ENCODE measurements at regions not wholly inside any gene's neighbourhood (a gene's known extent, or its start where the extent isn't known, plus 50 kb on each side); places are given as distances from the start of the nearest gene placed in this dataset.

- DNase-seq, result no peak
- H3K36me3 ChIP-seq, result no peaks in the 10 kb centered on the region
- TF ChIP-seq POLR2A (IDR thresholded peaks at IDR 0.05) (no peak), CTCF (IDR thresholded peaks at IDR 0.05 in 4 of 5, conservative IDR thresholded peaks at IDR 0.05 in 1 of 5) (no peak)
- intact Hi-C loops (cut with DNase I; ENCODE audit: low total_unique reads) (no loop called here), in situ Hi-C loops (cut with MboI; ENCODE audit: low sequenced_read_pairs in 4 of 4) (no loop called here)
- no peak overlapping the region for H3K4me3 ChIP-seq
- no peak overlapping the region for H3K27ac ChIP-seq
- ATAC-seq, result no peak
- no peaks in the 10 kb centered on the region for H3K27me3 ChIP-seq
- no peaks in the 10 kb centered on the region for H3K9me3 ChIP-seq
- no peaks in the 10 kb centered on the region for H3K4me1 ChIP-seq
Measured at GRCh38 chr9:22919423-22919822, 472.8 kb downstream of the DMRTA1 start.

GRCh38 chr9:22921742-22922141 is 475.1 kb downstream of the DMRTA1 start:
- intact Hi-C loops (cut with DNase I; ENCODE audit: low total_unique reads) (no loop called here), in situ Hi-C loops (cut with MboI; ENCODE audit: low sequenced_read_pairs in 4 of 4) (no loop called here)
- ATAC-seq, result no peak

GRCh38 chr9:22922222-22922621 is 475.6 kb downstream of the DMRTA1 start:
- ATAC-seq (no peak), DNase-seq (no peak)
- H3K27ac ChIP-seq, result no peak overlapping the region
- no peaks in the 10 kb centered on the region for H3K4me1 ChIP-seq
- no peaks in the 10 kb centered on the region for H3K9me3 ChIP-seq
- no peaks in the 10 kb centered on the region for H3K27me3 ChIP-seq
- in situ Hi-C loops (cut with MboI; ENCODE audit: low sequenced_read_pairs in 4 of 4) (no loop called here), intact Hi-C loops (cut with DNase I; ENCODE audit: low total_unique reads) (no loop called here)
- H3K36me3 ChIP-seq, result no peaks in the 10 kb centered on the region
- no peak overlapping the region for H3K4me3 ChIP-seq
- TF ChIP-seq CTCF (IDR thresholded peaks at IDR 0.05 in 4 of 5, conservative IDR thresholded peaks at IDR 0.05 in 1 of 5) (no peak), POLR2A (IDR thresholded peaks at IDR 0.05) (no peak)

More at GRCh38 chr9:22921742-22922141, 475.1 kb downstream of the DMRTA1 start:
- Histone ChIP-seq H3K9me3 (no peaks in the 10 kb centered on the region), H3K36me3 (no peaks in the 10 kb centered on the region), H3K27me3 (no peaks in the 10 kb centered on the region), H3K27ac (no peak overlapping the region), H3K4me3 (no peak overlapping the region), H3K4me1 (no peaks in the 10 kb centered on the region)
- TF ChIP-seq POLR2A (IDR thresholded peaks at IDR 0.05), result no peak
- no peak for TF ChIP-seq CTCF (IDR thresholded peaks at IDR 0.05 in 4 of 5, conservative IDR thresholded peaks at IDR 0.05 in 1 of 5)
- DNase-seq, result no peak

GRCh38 chr9:22954550-22954949 is 507.9 kb downstream of the DMRTA1 start:
- intact Hi-C loops (cut with DNase I; ENCODE audit: low total_unique reads) (no loop called here), in situ Hi-C loops (cut with MboI; ENCODE audit: low sequenced_read_pairs in 4 of 4) (no loop called here)

More at GRCh38 chr9:22954550-22954949, 507.9 kb downstream of the DMRTA1 start:
- ATAC-seq, result no peak
- Histone ChIP-seq H3K4me1 (no peaks in the 10 kb centered on the region), H3K9me3 (no peaks in the 10 kb centered on the region), H3K27me3 (no peaks in the 10 kb centered on the region), H3K36me3 (no peaks in the 10 kb centered on the region), H3K4me3 (no peak overlapping the region), H3K27ac (no peak overlapping the region)
- no peak for DNase-seq
- TF ChIP-seq CTCF (IDR thresholded peaks at IDR 0.05 in 4 of 5, conservative IDR thresholded peaks at IDR 0.05 in 1 of 5), result no peak
- TF ChIP-seq POLR2A (IDR thresholded peaks at IDR 0.05), result no peak

All from gastrocnemius medialis (tissue), 4 donors.